Ascending aorta (tissue), 2 donors: ENCODE measurements at regions not wholly inside any gene's neighbourhood (a gene's known extent, or its start where the extent isn't known, plus 50 kb on each side); places are given as distances from the start of the nearest gene placed in this dataset.

Experiments used
- DNase-seq, 2 donors: peaks; one replicate each; pipeline ENCODE4 v3.0.0-alpha.2; 2019; ENCODE audit warnings: low spot score in 2 of 2
- H3K27ac ChIP-seq, 2 donors: fragments of 200-600 bp; sonication (generic); one replicate each; pipeline ENCODE4 v1.5.1; 2016 to 2017; ENCODE audit warnings: mild to moderate bottlenecking in 1 of 2
- H3K27me3 ChIP-seq: fragments of 200-600 bp; sonication (generic); one replicate; pipeline ENCODE4 v1.5.1; 2017
- H3K36me3 ChIP-seq, 2 donors: fragments of 200-600 bp; sonication (generic); one replicate each; pipeline ENCODE4 v1.5.1; 2016
- H3K4me1 ChIP-seq, 2 donors: fragments of 200-600 bp; sonication (generic); one replicate each; pipeline ENCODE4 v1.5.1; 2016 to 2017; ENCODE audit warnings: mild to moderate bottlenecking in 1 of 2
- H3K4me3 ChIP-seq, 2 donors: fragments of 200-600 bp; sonication (generic); one replicate each; pipeline ENCODE4 v1.5.1; 2016 to 2017; ENCODE audit warnings: mild to moderate bottlenecking in 1 of 2
- H3K9me3 ChIP-seq, 2 donors: fragments of 200-600 bp; sonication (generic); one replicate each; pipeline ENCODE4 v1.5.1; 2016
- CTCF ChIP-seq, 3 experiments: fragments of 200-600 bp in 2 of 3; fragments of 450-650 bp in 1 of 3; sonication (generic) in 2 of 3; IDR thresholded peaks; one replicate each; pipeline ENCODE4 v1.5.1; 2016 to 2019; ENCODE audit warnings: antibody characterized with exemption in 3 of 3, mild to moderate bottlenecking in 1 of 3, moderate library complexity in 1 of 3
- intact Hi-C: fragments of 100-400 bp; cut with DNase I; formaldehyde crosslinking; loops from one replicate; pipeline ENCODE4 v1.15.1; 2023

DNA sequence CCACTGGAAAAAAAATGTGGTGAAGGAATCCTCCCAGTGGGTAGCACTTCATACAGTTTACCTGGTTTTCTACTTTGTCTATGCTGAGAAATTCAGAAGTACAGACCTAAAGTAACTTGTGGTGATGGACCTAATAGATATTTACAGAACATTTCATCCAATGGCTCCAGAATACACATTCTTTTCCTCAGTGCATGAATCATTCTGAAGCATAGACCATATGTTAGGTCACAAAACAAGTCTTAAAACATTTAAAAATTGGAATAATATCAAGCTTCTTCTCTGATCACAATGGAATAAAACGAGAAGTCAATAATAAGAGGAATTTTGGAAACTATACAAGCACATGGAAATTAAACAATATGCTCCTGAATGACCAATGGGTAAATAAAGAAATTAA is 450.1 kb upstream of the INTU start:
- TF ChIP-seq CTCF (IDR thresholded peaks at IDR 0.05), result no peak
- H3K27ac ChIP-seq, result no peak overlapping the region
- intact Hi-C loops, result no loop called here

GRCh38 chr4:127188847-127189246 is 443.9 kb upstream of the INTU start:
- Histone ChIP-seq H3K27ac (no peak overlapping the region), H3K4me1 (no peaks in the 10 kb centered on the region), H3K9me3 (no peaks in the 10 kb centered on the region), H3K4me3 (no peak overlapping the region), H3K36me3 (no peaks in the 10 kb centered on the region), H3K27me3 (no peaks in the 10 kb centered on the region)
- intact Hi-C loops, result no loop called here
- peak in 1 of 3 experiments; percentile 20 for TF ChIP-seq CTCF (IDR thresholded peaks at IDR 0.05)
- DNase-seq, result no peak

More for the DNA sequence above, 450.1 kb upstream of the INTU start:
- H3K9me3 ChIP-seq, result no peaks in the 10 kb centered on the region
- no peak overlapping the region for H3K4me3 ChIP-seq
- H3K4me1 ChIP-seq, result no peaks in the 10 kb centered on the region
- no peaks in the 10 kb centered on the region for H3K27me3 ChIP-seq
- no peak for DNase-seq
- no peaks in the 10 kb centered on the region for H3K36me3 ChIP-seq

DNA sequence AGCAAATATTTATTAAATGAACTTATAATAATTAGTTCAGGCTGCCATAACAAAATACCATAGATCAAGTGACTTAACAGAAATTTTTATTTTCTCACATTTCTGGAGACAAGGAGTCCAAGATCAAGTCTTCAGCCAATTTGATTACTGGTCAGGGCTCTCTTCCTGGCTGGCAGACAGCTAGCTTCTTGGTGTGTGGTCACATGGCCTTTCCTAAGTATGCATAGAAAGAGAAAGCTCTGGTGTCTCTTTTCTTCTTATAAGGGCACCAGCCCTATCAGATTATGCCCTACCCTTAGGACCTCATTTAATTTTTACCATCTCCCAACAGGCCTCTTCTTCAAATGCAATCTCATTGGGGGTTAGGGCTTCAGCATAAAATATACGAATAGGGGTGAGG is 438.5 kb upstream of the INTU start:
- H3K4me3 ChIP-seq, result no peak overlapping the region
- DNase-seq, result no peak
- no peaks in the 10 kb centered on the region for H3K36me3 ChIP-seq
- H3K4me1 ChIP-seq, result no peaks in the 10 kb centered on the region
- no peak for TF ChIP-seq CTCF (IDR thresholded peaks at IDR 0.05)
- intact Hi-C loops, result no loop called here
- no peaks in the 10 kb centered on the region for H3K27me3 ChIP-seq
- H3K9me3 ChIP-seq, result peaks cover 0 to 4% of the 10 kb centered on the region in 2 donors
- H3K27ac ChIP-seq, result no peak overlapping the region

GRCh38 chr4:127196655-127197352 is 436.0 kb upstream of the INTU start:
- no peak overlapping the region for H3K27ac ChIP-seq
- intact Hi-C loops, result no loop called here

GRCh38 chr4:127203562-127204200 is 429.1 kb upstream of the INTU start:
- no peak overlapping the region for H3K27ac ChIP-seq
- intact Hi-C loops, result no loop called here
- peaks cover 0 to 5% of the 10 kb centered on the region in 2 donors for H3K9me3 ChIP-seq
- H3K36me3 ChIP-seq, result no peaks in the 10 kb centered on the region
- no peak for TF ChIP-seq CTCF (IDR thresholded peaks at IDR 0.05)
- H3K4me1 ChIP-seq, result no peaks in the 10 kb centered on the region
- no peak overlapping the region for H3K4me3 ChIP-seq
- H3K27me3 ChIP-seq, result no peaks in the 10 kb centered on the region
- DNase-seq, result no peak

More at GRCh38 chr4:127196655-127197352, 436.0 kb upstream of the INTU start:
- TF ChIP-seq CTCF (IDR thresholded peaks at IDR 0.05), result no peak
- Histone ChIP-seq H3K4me1 (no peaks in the 10 kb centered on the region), H3K36me3 (no peaks in the 10 kb centered on the region), H3K9me3 (peaks cover 0 to 5% of the 10 kb centered on the region in 2 donors), H3K27me3 (no peaks in the 10 kb centered on the region), H3K4me3 (no peak overlapping the region)
- DNase-seq, result no peak
